Caco-2 (cell line): ENCODE measurements at regions not wholly inside any gene's neighbourhood (a gene's known extent, or its start where the extent isn't known, plus 50 kb on each side); places are given as distances from the start of the nearest gene placed in this dataset.

Experiments used
- BruUV-seq: library from RNA; stranded (reverse); fragments of 400-500 nt; replicated peaks from 2 replicates; lab custom pipeline; 2021; lab: Mats Ljungman, UMichigan
- CTCF ChIA-PET: fragments of 300-600 bp; sonication (Branson Sonifier 250); formaldehyde crosslinking; loops from one replicate; lab custom pipeline; 2022; ENCODE audit warnings: antibody characterized with exemption; lab: Charles Lee
- POLR2A ChIA-PET: fragments of 300-600 bp; sonication (Branson Sonifier 250); formaldehyde crosslinking; loops from one replicate; lab custom pipeline; 2022; ENCODE audit warnings: antibody characterized with exemption; lab: Charles Lee
- DNase-seq, 2 experiments: peaks; one replicate each; pipeline versions ENCODE4 v3.0.0 to v3.0.0-alpha.2; 2020 to 2022
- H3K27me3 ChIP-seq: replicated peaks from 2 replicates; pipeline ENCODE4 v1.6.0; 2011; ENCODE audit warnings: low read length; ENCODE audit not compliant: control insufficient read depth, insufficient read depth
- H3K36me3 ChIP-seq: 2 replicates; pipeline ENCODE4 v1.5.1; 2011; ENCODE audit warnings: low read length; ENCODE audit not compliant: control insufficient read depth, insufficient read depth
- H3K4me1 ChIP-seq: fragments of 250-450 bp; sonication (Bioruptor Pico); 2 replicates; pipeline ENCODE4 v1.5.1; 2020; ENCODE audit warnings: mild to moderate bottlenecking
- H3K4me3 ChIP-seq: 2 replicates; pipeline ENCODE4 v1.5.1; 2011; ENCODE audit warnings: low read depth, mild to moderate bottlenecking, control low read depth, low read length
- H3K9me3 ChIP-seq: fragments of 250-450 bp; sonication (Bioruptor Pico); 2 replicates; pipeline ENCODE4 v1.5.1; 2020; ENCODE audit warnings: mild to moderate bottlenecking, moderate library complexity
- H3K27ac Mint-ChIP-seq: one replicate; pipeline ENCODE4 v1.8.0; 2022; ENCODE audit warnings: mixed read lengths; ENCODE audit not compliant: unreplicated experiment
- H3K27me3 Mint-ChIP-seq: one replicate; pipeline ENCODE4 v1.8.0; 2022; ENCODE audit warnings: mixed read lengths; ENCODE audit not compliant: insufficient read depth, unreplicated experiment
- H3K36me3 Mint-ChIP-seq: one replicate; pipeline ENCODE4 v1.8.0; 2022; ENCODE audit warnings: mild to moderate bottlenecking, mixed read lengths; ENCODE audit not compliant: insufficient read depth, unreplicated experiment
- H3K4me1 Mint-ChIP-seq: one replicate; pipeline ENCODE4 v1.8.0; 2022; ENCODE audit warnings: low read depth, mixed read lengths; ENCODE audit not compliant: unreplicated experiment
- H3K4me3 Mint-ChIP-seq: one replicate; pipeline ENCODE4 v1.8.0; 2022; ENCODE audit warnings: mild to moderate bottlenecking, moderate library complexity, mixed read lengths; ENCODE audit not compliant: unreplicated experiment
- H3K9me3 Mint-ChIP-seq: one replicate; pipeline ENCODE4 v1.8.0; 2022; ENCODE audit warnings: mixed read lengths; ENCODE audit not compliant: unreplicated experiment
- intact Hi-C: fragments of 100-400 bp; cut with micrococcal nuclease; formaldehyde crosslinking; loops from one replicate; pipeline ENCODE4 v1.10.0; 2022; ENCODE audit not compliant: unreplicated experiment
- TF ChIP-seq, protein P1 (sequence below), 2 experiments: fragments of 200-600 bp in 1 of 2; IDR thresholded peaks; 1 replicate in 1 of 2; 2 replicates in 1 of 2; pipeline versions ENCODE4 v1.5.1 to v1.8.0; 2011 to 2022; ENCODE audit warnings: antibody characterized with exemption in 1 of 2, control low read depth in 1 of 2, inconsistent platforms in 1 of 2, low read depth in 1 of 2, low read length in 1 of 2, mild to moderate bottlenecking in 1 of 2, moderate library complexity in 1 of 2; ENCODE audit not compliant: insufficient read depth in 1 of 2, severe bottlenecking in 1 of 2, unreplicated experiment in 1 of 2

DNA sequence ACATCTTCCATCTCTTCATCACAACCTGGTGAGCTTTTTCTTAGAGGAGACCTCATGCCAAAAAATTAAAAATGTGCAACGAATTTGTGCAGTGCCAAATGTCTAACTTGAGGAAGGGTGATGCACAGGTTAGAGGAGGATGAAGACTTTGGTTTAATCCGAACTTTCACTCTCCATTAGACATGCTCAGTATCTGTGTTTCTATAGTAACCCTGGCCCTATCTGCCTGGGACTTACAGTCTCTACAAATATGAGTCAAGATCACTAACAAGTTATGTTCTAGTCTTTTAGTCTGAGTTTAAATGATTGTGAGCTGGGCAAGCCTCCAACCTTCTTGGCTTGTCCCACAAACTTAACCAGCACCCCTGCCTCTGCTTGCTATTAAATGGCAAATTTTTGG is 377.0 kb downstream of the BMP2 start:
- TF ChIP-seq, protein P1, sequence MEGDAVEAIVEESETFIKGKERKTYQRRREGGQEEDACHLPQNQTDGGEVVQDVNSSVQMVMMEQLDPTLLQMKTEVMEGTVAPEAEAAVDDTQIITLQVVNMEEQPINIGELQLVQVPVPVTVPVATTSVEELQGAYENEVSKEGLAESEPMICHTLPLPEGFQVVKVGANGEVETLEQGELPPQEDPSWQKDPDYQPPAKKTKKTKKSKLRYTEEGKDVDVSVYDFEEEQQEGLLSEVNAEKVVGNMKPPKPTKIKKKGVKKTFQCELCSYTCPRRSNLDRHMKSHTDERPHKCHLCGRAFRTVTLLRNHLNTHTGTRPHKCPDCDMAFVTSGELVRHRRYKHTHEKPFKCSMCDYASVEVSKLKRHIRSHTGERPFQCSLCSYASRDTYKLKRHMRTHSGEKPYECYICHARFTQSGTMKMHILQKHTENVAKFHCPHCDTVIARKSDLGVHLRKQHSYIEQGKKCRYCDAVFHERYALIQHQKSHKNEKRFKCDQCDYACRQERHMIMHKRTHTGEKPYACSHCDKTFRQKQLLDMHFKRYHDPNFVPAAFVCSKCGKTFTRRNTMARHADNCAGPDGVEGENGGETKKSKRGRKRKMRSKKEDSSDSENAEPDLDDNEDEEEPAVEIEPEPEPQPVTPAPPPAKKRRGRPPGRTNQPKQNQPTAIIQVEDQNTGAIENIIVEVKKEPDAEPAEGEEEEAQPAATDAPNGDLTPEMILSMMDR (IDR thresholded peaks at IDR 0.05; ENCODE audit: insufficient read depth in 1 of 2, low read depth in 1 of 2, low read length in 1 of 2, severe bottlenecking in 1 of 2, unreplicated experiment in 1 of 2): no peak
- ChIA-PET POLR2A (no interaction called here), CTCF (interaction anchor here (0.6 kb wide), 1 partner anchor 30 kb away, joined by 3 read pairs; no protein-coding TSS in a partner anchor)
- no peaks in the 10 kb centered on the region for H3K27me3 Mint-ChIP-seq
- H3K9me3 Mint-ChIP-seq: peaks cover 11% of the 10 kb centered on the region
- Histone ChIP-seq H3K4me1 (peaks cover 24% of the 10 kb centered on the region), H3K4me3 (no peak overlapping the region), H3K36me3 (no peaks in the 10 kb centered on the region), H3K9me3 (no peaks in the 10 kb centered on the region), H3K27me3 (no peaks in the 10 kb centered on the region)
- no peak overlapping the region for H3K27ac Mint-ChIP-seq
- H3K4me1 Mint-ChIP-seq: peaks cover 33% of the 10 kb centered on the region
- no TSS peak for BruUV-seq
- peaks cover 10% of the 10 kb centered on the region for H3K36me3 Mint-ChIP-seq
- no peak for DNase-seq
- intact Hi-C loops: loop anchor here (10.0 kb wide), 1 partner anchor 440 kb away; no protein-coding TSS in a partner anchor
- no peak overlapping the region for H3K4me3 Mint-ChIP-seq

DNA sequence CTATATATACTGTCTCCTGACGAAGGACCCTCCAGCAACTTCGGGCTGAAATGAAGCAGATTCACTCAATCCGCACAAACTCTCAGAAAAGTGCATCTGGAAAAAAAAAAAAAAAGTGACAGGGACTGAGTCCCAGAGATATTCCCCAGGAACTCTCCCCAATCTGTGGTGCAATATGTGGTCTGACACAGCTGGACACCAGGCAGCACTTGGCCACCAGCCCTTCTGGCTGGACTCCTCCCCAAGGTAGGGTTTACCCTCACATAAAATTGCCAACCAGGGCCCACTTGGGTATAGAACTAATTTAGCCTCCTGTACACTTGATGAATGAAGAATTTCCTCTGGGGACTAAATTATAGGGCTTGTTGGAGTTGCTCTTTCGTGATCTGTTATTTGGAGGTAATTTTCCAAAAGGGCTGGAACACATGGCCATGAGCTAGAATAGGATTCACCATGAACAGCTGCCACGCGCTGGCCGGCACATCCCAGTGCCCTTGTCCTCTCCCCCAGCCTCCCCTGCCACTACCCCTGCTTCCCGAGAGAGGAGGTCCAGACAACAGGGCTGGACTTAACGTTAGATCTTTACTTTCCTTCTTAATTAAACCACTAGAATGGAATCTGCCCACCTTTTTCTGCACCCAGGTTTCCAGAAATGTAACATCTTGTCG is 379.2 kb downstream of the BMP2 start:
- no peak for DNase-seq
- no peaks in the 10 kb centered on the region for H3K9me3 ChIP-seq
- H3K27ac Mint-ChIP-seq: peak overlapping the region; percentile 73
- peaks cover 33% of the 10 kb centered on the region for H3K4me1 ChIP-seq
- CTCF ChIA-PET: interaction anchor here (0.8 to 1.1 kb wide), 3 partner anchors 9 to 139 kb away, joined by 3 to 4 read pairs (median 3); no protein-coding TSS in a partner anchor
- intact Hi-C loops: loop anchor here (1.0 to 10.0 kb wide), 4 partner anchors 8 to 657 kb away; no protein-coding TSS in a partner anchor
- H3K4me3 Mint-ChIP-seq: peak overlapping the region; percentile 53
- no peaks in the 10 kb centered on the region for H3K27me3 ChIP-seq
- no peaks in the 10 kb centered on the region for H3K27me3 Mint-ChIP-seq
- TF ChIP-seq, protein P1 (IDR thresholded peaks at IDR 0.05; ENCODE audit: insufficient read depth in 1 of 2, low read depth in 1 of 2, low read length in 1 of 2, severe bottlenecking in 1 of 2, unreplicated experiment in 1 of 2): no peak
- BruUV-seq: TSS peak; percentile 57
- peaks cover 11% of the 10 kb centered on the region for H3K9me3 Mint-ChIP-seq
- peaks cover 10% of the 10 kb centered on the region for H3K36me3 Mint-ChIP-seq
- POLR2A ChIA-PET: no interaction called here
- H3K36me3 ChIP-seq: no peaks in the 10 kb centered on the region
- no peak overlapping the region for H3K4me3 ChIP-seq
- peaks cover 38% of the 10 kb centered on the region for H3K4me1 Mint-ChIP-seq

DNA sequence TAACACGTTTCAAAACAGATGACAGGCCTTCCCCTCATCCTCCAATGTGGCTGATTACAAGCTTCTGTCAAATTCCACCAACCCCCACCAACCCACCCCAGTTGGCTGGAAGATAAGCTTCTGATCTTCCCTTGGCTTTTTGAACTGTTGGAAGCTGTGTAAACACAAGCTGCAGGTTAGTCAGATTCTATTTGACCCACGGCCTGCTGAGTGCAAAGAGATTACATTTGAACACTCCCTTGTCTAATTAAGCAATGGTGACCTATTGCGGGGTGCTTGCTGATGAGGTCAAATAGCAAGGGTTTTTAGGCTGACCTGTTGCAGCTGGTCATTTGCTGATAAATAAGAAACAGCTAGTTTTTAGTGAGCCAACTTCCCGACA is 379.7 kb downstream of the BMP2 start:
- Histone ChIP-seq H3K36me3 (no peaks in the 10 kb centered on the region), H3K4me3 (no peak overlapping the region), H3K9me3 (no peaks in the 10 kb centered on the region), H3K4me1 (peaks cover 33% of the 10 kb centered on the region), H3K27me3 (no peaks in the 10 kb centered on the region)
- Mint-ChIP-seq H3K27ac (peak overlapping the region; percentile 73), H3K9me3 (peaks cover 11% of the 10 kb centered on the region), H3K4me1 (peaks cover 43% of the 10 kb centered on the region), H3K36me3 (peaks cover 10% of the 10 kb centered on the region), H3K27me3 (no peaks in the 10 kb centered on the region), H3K4me3 (peak overlapping the region; percentile 53)
- peak; percentile 82 to 89 for DNase-seq
- intact Hi-C loops: loop anchor here (1.0 to 10.0 kb wide), 4 partner anchors 9 to 658 kb away; no protein-coding TSS in a partner anchor
- POLR2A ChIA-PET: no interaction called here
- TF ChIP-seq, protein P1 (IDR thresholded peaks at IDR 0.05; ENCODE audit: insufficient read depth in 1 of 2, low read depth in 1 of 2, low read length in 1 of 2, severe bottlenecking in 1 of 2, unreplicated experiment in 1 of 2): no peak
- no TSS peak for BruUV-seq
- CTCF ChIA-PET: interaction anchor here (0.8 to 1.1 kb wide), 3 partner anchors 9 to 139 kb away, joined by 3 to 4 read pairs (median 3); no protein-coding TSS in a partner anchor
